T47D (cell line): ENCODE measurements at regions not wholly inside any gene's neighbourhood (a gene's known extent, or its start where the extent isn't known, plus 50 kb on each side); places are given as distances from the start of the nearest gene placed in this dataset.
"Not testable (repeated sequence)": the region's sequence is repeated elsewhere in the genome, so short reads cannot be mapped to it uniquely, and the experiment has no call there.

Experiments used
- DNase-seq, 2 experiments: peaks; one replicate each; pipeline versions ENCODE4 v3.0.0 to v3.0.0-alpha.2; 2011 to 2012; ENCODE audit warnings: low read depth in 1 of 2, low spot score in 1 of 2
- JUND ChIP-seq: IDR thresholded peaks from 2 replicates; pipeline ENCODE4 v1.6.1; 2012; ENCODE audit warnings: low read depth
- in situ Hi-C: cut with HindIII; loops from 2 replicates; pipeline ENCODE4 v1.10.0; 2016; ENCODE audit warnings: low sequenced_read_pairs, low pct_unique_long_range_greater_than_20kb

GRCh38 chr1:172717722-172718465 lies 59.0 kb downstream of the FASLG start:
- in situ Hi-C loops = no loop called here
- DNase-seq = peak in 1 of 2 experiments; percentile 59
- TF ChIP-seq JUND = no peak

- no peak for DNase-seq
- in situ Hi-C loops = no loop called here
- TF ChIP-seq JUND = no peak
Measured at GRCh38 chr1:172719066-172719627, 60.2 kb downstream of the FASLG start.

- TF ChIP-seq JUND = no peak
- in situ Hi-C loops = no loop called here
- peak; percentile 51 to 74 for DNase-seq
Measured at GRCh38 chr1:172719694-172720138, 60.8 kb downstream of the FASLG start.

- in situ Hi-C loops = no loop called here
- no peak for TF ChIP-seq JUND
Measured at GRCh38 chr1:172720339-172720738, 61.4 kb downstream of the FASLG start.

DNA sequence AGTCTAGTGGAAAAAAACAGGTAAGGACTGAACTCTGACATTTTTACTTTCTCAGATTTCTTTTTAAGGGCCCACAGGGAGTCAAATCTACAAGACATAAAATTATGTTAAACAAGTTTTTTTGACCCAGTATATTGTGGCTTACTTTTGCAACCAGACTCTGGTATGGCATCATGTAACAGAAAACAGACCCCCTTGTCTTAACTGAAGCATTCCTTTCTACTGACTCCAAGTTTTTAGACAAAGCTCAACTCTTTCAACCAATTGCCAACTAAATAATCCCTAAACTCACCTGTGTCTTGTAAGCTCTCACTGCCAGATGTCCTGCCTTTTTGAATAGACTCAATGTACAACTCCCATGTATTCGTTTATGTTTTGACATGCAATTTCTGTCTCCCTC lies 64.3 kb downstream of the FASLG start:
- no peak for DNase-seq
- no peak for TF ChIP-seq JUND
- in situ Hi-C loops = no loop called here

More at GRCh38 chr1:172720339-172720738, 61.4 kb downstream of the FASLG start:
- DNase-seq = no peak

DNA sequence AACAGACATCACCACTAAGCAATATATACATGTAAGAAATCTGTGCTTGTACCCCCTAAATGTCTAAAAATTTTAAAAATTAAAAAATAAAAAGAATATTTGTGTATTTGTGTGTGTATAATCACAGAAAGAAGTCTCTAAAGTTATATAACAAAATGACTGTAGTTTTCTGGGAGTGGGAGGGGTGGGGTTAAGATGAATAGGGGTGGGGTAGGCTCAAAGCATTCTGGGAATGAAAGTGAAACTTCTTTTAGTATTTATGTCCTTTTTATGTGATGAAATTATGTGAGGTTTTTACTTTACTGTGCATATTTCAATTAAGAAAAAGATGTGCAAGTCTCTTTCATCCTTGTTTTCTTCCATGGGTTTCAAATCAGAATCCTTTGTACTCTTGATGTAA lies 65.3 kb downstream of the FASLG start:
- in situ Hi-C loops = no loop called here
- no peak for DNase-seq
- TF ChIP-seq JUND = no peak

- DNase-seq = no peak
- TF ChIP-seq JUND = no peak
- in situ Hi-C loops = no loop called here
Measured at GRCh38 chr1:172724765-172725613, 66.1 kb downstream of the FASLG start.

DNA sequence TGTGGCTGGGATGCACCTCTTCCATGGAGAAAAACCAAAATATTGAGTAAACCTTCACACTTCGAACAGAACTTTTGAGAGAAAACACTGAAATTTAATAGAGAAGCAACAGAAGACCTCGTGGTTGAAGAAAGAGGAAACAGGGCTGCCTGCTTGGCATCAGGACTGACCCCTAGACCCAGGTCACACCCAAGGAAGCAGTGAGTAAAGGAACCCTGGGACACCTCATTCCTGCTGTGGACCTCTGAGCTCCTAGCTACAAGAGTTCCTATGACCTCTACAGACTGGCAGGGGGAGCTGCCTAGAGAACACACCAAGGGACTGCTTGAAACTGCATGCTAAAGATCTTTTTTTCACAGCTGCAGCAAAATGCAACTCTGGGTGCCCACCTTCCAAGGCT lies 67.8 kb downstream of the FASLG start:
- no peak for DNase-seq
- TF ChIP-seq JUND = no peak
- in situ Hi-C loops = no loop called here

- no peak for DNase-seq
- in situ Hi-C loops = no loop called here
- no peak for TF ChIP-seq JUND
Measured at GRCh38 chr1:172727275-172727857, 68.5 kb downstream of the FASLG start.

GRCh38 chr1:172727956-172728603 lies 69.2 kb downstream of the FASLG start:
- in situ Hi-C loops = no loop called here
- no peak for TF ChIP-seq JUND
- peak in 1 of 2 experiments; percentile 75 for DNase-seq

DNA sequence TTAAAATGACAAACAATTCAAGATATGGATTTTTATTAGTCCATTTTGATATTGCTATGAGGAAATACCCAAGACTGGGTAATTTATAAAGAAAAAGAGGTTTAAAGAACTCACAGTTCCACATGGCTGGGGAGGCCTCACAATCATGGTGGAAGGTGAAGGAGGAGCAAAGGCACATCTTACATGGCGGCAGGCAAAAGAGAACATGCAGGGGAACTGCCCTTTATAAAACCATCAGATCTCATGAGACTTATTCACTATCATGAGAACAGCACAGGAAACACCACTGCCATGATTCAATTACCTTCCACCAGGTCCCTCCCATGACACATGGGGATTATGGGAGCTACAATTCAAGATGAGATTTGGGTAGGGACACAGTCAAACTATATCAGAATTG lies 69.8 kb downstream of the FASLG start:
- in situ Hi-C loops, DNase-seq: not testable (repeated sequence)

DNA sequence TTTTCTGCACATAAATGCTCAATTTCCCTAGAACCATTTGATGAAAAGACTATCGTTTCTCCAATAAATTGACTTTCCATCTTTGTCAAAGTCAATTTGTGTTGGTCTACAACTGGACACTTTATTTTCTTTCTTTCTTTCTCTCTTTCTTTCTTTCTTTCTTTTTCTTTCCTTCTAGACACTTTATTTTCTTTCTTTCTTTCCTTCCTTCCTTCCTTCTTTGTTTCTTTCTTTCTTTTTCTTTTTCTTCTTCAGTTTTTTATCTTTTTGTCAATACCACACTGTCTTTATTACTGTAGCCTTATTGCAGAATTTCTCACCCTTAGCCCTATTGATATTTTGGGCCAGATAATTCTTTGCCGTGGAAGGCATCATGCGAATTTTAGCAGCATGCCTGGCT lies 73.5 kb downstream of the FASLG start:
- TF ChIP-seq JUND = no peak
- in situ Hi-C loops = no loop called here
- DNase-seq = no peak

DNA sequence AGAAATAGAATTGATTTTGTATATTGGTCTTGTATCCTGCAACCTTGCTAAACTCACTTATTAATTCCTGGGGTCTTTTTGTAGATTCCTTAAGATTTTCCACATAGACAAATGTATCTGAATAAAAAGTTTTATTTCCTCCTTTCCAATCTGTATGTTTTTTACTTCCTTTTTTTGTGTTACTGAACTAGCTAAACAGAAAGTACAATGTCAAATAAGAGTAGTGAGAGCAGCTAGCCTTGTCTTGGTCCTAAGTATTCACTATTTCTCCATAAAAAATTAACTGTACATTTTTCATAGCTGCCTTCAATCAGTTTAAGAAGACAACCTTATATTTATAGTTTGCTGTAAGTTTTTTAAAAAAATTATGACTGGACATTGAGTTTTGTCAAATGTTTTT lies 74.9 kb downstream of the FASLG start:
- no peak for DNase-seq
- no peak for TF ChIP-seq JUND
- in situ Hi-C loops = no loop called here
